ENCODE measurements at regions not wholly inside any gene's neighbourhood (a gene's known extent, or its start where the extent isn't known, plus 50 kb on each side); places are given as distances from the start of the nearest gene placed in this dataset.
"Not testable (repeated sequence)": the region's sequence is repeated elsewhere in the genome, so short reads cannot be mapped to it uniquely, and the experiment has no call there.

DNA sequence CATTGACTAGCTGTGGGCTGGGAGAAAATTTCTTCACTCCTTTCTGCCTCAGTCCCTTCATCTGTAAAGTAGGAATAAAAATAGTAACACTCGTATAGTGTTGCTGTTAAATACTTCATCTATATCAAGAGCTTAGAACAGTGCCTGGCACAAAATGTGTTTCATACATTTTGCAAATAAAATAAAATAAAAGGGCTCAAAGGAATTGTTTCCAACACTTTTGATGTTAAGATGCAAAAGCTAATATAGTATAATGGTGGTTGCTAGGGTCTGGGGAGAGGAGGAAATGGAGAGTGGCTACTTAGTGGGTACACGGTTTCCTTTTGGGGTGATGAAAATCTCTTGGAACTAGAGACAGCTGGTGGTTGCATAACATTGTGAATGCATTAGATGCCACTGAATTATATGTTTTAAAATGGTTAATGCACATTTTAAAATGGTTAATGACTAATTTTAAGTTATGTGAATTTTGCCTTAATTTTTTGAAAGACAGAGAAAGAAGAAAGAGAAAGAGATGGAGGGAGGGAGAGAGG, 542.1 kb upstream of the ID2 start:
- DNase-seq (ENCODE audit: low spot score) = no peak

DNA sequence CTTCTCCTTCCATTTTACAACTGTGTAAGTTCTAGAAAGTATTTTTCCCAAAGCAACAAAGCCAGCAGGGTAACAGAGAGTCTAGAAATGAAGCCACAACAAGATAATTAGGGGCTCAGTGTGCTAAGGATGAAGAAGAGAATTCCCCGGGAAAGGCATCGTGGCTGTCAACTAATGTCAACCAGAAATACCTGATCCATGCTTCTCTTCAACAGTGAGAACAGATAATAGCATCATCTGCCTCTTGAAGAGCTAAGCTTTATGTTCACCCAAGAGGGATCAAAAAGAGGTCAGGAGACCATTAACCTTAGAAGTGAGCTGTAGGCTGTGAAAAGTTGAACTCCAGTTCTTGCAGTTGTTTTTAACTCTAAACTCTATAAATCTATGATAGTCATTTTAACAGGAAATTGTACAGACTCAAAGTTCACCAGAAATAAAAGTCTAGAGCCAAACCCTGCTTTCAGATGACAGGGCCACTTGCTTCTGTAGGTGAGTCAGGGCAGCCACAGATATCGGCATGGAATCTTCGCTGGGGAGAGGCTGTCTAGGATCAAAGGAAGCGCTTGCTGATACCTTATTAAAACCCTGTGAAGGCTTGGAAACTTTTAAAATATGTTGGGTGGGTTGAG, 540.7 kb upstream of the ID2 start:
- no peak for DNase-seq (ENCODE audit: low spot score)

DNA sequence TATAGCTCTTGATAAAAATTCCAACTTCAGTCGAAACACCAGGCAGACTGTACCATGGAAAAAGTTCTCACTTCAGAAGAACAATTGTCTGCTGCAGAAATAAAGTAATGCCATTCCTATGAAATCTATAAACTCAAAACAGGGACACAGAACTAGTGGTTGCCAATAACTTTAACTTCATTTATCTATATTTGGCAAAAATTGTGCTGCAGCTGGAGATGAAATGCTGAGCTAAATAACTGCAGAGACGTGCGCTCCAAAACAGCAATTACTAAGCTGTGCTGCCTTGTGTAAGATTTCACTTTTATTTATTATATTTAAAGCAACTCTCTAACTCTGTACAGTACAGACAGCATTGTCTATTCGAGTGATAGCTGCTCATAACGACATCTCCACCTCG, 540.1 kb upstream of the ID2 start:
- DNase-seq (ENCODE audit: low spot score) = no peak

DNA sequence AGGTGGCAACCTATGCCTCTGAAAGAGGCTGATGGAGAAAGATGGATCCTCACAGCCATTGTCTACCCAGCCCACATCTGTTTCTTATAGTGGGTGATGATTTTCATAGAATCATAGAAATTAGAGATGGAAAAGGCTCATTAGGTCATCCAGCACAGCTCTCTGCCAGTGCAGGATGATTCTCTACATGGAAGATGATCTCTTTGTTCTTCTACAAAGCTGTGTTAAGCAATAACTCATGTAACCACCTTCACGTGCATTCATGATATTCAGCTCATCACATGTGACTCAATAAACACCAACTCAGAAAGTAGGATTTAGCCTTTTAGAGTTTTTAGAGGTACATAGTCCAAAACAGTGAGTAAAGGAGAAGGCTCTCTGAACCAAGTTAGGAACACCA, 539.4 kb upstream of the ID2 start:
- DNase-seq (ENCODE audit: low spot score) = no peak

DNA sequence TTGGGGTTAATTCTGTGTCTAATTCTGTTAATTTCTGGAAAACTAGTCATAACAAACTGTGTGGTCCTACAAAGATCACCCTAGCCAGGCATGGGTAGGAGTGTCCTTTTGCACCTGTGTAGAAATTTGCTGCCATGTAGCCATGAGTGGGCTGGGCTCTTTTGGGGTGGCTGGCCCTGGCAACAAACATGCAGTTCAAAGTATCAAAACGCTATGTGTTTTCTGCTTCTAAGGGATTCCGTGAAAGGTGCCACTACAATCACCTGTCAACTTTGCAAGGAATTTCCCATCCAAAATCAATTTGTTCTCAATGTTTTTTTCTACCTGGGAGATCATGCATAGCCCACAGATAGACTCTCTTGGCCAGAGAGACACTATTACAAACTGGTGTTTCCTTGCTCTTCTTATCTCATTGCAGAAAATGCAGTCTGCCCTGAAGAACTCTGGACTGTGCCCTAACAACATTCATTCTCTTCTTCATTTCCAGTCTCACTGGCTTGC, 537.7 kb upstream of the ID2 start:
- DNase-seq (ENCODE audit: low spot score) = no peak

DNA sequence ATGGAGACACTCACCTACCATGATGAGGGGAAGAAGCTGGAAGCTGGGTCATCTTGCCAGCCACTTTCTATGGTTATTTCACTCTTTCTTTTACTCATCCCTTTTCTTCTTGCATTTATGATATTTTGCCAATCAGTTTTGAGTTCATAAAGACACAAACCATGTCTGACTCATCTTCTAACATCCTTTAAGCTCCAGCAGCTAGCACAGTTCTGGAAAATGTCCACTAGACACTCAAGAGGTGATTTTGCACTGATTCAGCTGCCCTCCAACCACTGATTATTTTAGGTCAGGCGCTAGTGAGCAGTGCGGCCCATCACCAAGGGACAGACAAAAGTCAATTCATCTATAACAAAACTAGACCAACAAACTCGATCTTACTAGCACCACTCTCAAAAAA, 537.1 kb upstream of the ID2 start:
- no peak for DNase-seq (ENCODE audit: low spot score)

DNA sequence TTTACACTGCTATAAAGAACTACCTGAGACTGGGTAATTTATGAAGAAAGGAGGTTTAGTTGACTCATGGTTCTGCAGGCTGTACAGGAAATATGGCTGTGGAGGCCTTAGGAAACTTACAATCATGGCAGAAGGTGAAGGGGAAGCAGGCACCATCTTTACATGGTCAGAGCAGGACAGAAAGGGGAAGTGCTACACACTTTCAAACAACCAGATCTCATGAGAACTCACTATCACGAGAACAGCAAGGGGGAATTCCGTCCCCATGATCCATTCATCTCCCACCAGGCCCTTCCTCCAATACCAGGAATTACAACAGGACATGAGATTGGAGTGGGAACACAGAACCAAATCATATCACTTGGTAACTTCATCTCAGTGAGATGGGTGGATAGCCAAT, 536.5 kb upstream of the ID2 start:
- not testable (repeated sequence) for DNase-seq (ENCODE audit: low spot score)

DNA sequence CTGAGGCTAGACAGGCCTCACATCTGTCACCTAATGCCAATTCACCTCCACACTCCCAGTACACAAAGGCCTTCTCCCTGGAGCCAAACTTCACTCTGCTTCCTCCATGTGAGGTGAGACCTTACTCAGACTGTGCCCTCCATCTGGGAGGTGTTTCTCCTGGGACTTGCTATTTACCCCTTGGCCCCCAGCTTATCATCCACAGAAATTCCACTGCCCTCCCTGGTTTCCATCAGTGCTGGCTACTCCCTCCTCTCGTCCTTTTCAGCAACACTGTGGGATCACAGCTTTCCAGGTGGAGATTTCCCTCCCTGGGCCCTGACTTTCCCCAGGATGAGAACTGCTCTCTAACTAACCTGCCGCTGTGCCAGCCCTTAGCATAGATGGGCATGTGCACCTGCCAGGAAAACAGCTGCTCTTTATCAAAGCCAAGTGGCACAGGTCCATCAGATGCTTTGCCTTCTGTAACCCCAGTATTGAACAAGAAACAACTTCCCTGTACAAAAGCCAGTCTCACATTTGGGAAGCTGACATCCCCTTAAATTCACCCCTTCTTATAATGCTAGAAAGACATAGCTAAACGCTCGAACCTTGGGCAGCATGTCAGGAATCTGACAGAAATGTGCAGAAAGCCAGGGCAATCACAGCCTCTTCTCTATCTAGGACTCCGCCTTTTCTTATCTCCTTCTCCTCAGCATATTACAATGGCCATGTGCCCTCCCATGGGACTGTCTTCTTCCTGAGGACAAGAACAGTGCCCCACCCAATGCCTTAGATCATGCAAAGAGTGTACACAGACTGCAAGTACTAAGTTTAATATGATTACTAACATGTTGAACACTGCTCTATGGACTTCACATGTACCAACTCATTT, 535.5 kb upstream of the ID2 start:
- DNase-seq (ENCODE audit: low spot score) = no peak

DNA sequence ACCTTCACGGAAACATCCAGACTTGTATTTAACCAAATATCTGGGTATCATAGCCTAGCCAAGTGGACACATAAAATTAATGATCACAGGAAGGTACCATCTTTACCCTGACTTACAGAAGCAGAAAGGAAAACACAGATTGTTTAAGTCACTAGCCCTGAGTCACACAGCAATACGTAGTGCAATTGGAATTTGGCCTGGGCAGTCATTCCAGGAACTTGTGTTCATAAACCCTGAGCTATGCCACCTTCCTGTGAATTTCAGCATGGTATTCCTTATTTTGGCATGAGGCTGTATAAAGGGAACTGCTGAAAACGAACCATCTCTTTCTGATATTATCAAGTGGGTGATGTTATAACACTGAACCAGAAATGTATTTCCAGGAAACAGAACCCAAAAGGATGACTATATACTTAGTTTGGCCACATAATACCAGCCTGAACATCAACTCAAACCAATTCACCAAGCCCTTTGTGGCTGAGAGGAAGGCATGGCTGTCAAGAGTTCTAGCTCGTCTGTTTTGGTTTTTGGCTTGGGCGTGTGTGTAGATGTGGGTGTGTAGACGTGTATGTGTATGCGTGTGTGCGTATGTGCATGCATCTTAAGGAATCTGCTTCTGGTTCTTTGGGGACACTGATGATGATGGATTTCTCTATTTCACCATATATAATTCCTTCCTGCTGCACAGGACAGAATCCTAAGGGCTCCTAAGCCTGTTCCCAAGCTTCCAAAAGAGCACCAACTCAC, 533.4 kb upstream of the ID2 start:
- DNase-seq (ENCODE audit: low spot score) = no peak

DNA sequence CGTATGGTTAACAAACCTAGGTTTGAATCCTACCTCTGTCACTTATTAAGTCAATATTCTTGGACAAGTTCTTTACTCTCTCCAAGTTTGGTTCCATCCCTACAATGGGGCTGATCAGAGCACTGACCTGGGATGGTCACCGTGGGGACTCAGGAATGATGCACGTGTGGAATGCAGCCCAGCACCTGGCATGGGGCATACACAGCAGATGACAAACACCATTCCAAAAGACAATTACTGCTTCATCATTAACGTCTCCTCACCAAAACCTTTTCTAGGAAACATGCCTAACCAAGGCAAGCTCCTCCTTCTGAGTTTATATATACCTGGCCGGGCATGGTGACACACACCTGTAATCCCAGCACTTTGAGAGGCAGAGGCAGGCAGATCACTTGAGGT, 532.9 kb upstream of the ID2 start:
- no peak for DNase-seq (ENCODE audit: low spot score)

DNA sequence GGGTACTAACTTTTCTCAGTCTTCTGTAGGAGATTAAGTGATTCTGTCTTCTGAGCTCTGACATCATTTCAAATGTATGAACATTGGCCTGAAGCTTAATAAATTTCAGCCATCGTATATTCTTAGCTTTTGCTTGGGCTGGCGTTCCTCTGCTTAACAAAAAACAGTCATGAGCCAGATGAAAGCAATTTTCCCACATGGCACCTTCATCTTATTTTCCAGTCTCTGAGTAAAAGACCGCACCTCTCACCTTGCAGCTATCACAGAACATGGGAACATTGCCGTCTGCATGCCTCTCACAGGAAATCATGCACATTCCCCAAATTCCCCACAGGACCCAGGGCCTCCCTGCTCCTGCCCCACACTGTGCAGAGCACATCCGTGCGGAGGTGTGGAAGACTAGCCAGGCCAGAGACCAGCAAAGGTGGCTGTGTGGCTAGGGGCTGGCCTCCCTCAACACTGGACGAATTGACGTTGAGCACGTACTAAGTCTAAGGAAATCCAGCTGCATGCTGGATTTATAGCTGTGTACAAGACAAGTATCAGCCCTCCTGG, 531.8 kb upstream of the ID2 start:
- DNase-seq (ENCODE audit: low spot score) = no peak

DNA sequence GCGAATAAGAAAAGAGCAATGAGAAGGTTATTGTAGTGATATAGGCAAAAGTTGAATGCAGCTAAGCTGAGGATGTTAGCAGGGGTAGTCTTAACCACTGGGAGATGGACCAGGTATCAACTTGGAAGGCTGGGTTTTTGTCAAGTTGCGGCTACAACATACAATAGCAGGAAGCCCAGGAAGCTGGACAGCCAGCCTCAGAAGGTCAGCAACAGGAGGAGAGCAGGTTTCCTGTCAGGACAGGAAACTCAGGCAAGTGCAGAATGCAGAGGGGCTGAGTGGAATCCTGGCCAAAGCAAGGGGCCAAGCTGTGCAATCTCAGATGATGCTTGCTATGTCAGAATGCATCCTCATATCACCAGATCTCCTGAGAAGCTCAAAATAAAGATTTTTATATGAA, 530.0 kb upstream of the ID2 start:
- no peak for DNase-seq (ENCODE audit: low spot score)

DNA sequence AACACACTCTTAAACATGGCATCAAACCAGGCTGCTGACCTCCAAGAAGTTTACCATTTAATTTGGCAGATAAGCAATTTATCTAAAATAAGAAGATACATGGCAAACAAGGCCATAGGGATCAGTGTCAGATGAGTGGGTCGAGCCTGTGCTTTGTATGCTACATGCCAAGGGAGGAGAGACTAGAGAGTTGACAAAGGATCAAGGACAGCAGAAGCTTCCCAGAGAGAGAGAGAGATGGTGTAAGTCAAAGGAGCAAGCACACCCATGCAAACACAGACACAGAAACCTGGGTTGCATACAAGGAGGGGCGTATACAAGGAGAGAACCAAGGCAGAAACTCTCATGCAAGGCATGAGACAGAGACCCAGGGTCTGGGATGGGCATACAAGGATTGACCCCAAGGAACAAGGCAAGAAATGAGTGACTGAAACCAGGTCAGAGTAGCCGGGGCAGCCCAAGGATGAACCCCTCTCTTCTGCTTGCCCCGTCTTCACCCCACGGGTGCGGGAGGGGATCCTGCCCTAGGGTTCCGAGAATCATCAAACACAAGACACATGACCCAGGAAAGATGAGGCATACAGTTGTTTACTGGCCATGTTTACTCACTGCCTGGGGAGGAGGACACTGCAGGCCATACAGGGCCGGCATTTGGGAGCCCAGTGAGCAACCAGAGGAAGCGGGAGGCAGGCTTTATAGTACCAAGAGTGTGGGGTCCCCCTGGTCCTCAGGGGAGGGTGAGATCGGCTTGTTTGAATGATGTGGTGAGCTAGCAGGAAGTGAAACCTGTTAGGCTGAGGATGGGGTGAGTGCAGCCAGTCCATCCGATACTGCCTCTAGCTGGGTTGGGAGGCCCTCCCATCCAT, 529.2 kb upstream of the ID2 start:
- DNase-seq (ENCODE audit: low spot score) = no peak

DNA sequence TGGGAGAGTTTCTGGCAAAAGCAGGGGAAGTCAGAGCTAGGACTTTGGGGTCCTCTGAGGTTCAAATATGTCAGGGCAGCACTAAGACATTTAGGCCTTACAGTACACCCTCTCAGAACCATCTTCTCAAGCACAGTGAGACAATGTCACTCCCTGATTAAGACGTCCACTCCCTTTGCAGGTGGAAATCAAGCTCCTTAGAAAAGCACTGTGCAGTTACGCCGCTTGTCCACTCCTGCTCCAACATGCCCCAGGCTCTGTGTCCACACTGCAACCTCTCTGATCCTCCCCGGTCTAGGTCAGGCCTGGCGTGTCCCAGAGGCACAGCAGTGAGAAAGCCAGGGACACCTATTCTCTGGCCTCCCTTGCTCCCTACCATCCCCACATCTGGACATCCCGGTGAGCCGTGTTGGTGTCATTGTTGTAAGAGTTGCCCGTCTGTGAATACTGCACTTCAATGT, 528.6 kb upstream of the ID2 start:
- no peak for DNase-seq (ENCODE audit: low spot score)

DNA sequence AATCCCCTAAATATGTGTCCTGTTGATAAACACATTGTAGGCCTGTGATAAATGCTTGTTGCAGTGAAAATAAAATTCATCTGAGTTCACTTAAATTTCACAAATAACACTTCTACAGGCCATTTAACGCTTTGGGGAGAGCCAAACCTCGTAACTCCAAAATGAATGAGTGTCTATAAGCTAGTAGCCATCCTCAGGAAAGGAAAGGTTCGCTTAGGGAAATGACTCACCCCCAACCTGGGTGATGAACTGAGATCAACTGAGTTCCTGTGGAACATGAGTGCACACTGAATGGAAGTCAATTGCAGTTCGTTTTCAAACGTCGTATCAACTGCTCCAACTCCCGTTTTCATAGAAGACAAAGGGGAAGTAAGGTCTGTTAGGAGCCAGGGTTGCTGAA, 527.6 kb upstream of the ID2 start:
- DNase-seq (ENCODE audit: low spot score) = no peak

DNA sequence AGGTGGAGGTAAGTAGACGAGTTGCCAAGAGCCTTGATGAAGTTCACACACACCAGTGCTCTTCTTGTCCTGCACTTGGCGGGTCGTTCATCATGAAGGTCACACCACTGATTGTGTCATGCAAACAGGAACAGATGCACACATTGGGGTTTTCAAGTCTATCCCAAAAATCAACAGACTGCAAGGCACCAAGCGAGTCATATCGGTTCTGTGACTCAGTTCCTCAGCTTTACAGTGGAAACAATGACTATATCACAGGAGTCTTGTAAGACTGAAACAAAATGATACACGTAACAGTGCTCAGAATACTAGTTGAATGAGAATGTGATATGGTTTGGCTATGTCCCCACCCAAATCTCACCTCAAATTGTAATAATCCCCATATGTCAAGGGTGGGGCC, 526.9 kb upstream of the ID2 start:
- no peak for DNase-seq (ENCODE audit: low spot score)

DNA sequence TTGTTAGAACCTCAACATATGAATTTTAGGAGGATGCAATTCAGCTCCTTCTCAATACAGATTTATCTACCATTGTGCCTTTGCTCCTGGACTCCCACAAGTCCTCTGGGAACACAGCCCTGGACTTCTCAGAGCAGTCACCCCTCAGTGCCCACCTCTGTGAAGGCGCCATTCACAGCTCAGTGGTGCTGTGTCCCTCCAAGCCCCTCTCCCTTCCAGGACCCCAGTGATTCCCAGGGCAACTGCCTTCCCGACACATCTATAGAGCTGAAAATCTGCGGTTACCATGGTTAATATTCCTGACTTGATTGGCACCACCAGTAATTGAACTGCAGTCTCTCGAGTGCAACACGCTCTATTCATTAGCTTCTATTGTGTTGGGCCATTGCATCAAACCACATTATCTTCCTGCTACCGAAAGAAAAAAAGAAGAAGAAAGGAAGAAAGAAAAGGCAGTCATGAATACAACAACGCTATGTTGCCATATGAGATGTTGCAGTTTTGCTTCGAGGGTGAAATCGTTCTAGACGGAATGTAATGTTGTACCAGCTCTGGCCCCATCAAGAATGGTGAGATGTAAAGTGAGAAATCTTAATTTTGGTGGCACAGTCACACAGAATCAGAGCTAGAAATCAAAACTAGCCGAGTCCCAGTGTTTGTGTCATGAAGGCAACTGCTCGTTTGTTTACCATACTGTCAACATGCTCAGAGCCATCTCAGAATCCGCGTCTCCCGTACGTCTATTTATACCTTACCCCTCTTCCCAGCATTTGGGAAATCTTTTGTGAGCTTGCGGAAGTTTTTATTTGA, 524.0 kb upstream of the ID2 start:
- no peak for DNase-seq (ENCODE audit: low spot score)

DNA sequence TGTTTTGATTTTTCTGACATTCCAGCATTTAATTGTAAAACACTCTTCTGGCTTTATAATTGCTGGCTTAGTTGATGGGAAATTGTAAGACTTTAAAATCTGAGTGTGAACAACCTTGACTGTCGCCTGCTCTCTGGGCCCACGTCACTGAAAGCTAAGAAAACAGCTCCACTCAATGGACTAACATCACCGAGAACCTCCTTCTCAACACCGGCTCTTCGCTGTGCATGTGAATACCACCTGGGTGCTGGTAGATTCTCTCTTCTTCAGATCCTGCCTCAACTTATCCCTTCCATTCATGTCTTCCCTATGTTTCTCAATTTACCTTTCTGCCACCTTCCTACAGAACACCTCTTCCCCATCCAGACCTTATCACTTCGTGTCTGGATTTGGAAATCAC, 523.1 kb upstream of the ID2 start:
- no peak for DNase-seq (ENCODE audit: low spot score)

DNA sequence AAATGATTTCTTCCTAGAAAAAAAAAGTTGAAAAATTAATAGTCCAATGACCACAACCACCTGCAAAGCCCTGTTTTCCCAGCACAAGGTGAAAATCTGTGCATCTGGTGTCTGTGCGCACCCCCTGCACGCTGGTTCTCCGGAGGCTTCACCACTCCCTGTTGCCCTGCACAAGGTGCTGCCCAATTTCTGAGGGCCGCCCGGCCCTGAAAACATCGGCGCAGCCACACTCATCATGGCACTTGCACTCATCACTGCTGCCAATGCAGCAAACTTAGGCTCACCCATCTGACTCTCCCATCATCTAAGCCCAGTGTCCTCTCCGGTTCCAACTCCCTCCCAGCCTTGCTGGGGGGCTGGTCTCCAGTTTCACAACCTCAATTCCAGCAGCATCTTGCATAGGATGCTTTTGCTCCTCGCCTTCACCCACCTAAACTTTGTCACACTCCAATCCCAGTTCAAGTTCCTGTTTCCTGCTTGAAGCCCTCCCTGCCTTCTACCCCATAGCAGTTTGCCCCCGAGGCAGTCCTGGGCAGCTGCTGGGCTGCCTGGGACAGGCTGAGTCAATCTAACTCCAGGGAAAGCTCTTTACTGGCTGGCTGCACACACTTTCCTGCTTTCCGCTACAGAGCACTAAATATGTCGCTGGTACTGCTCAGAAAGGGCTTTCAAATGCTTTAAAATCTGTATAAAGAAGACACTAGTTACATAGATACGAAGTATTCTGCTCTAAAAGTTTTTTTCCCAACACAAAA, 522.5 kb upstream of the ID2 start:
- no peak for DNase-seq (ENCODE audit: low spot score)

Measured in putamen (tissue), 1 donor.